H1 (cell line): ENCODE measurements at regions not wholly inside any gene's neighbourhood (a gene's known extent, or its start where the extent isn't known, plus 50 kb on each side); places are given as distances from the start of the nearest gene placed in this dataset.

Experiments
- CTCF ChIA-PET: fragments of 300-600 bp; sonication (Branson Sonifier 250); formaldehyde crosslinking; loops from one replicate; lab custom pipeline; 2021; ENCODE audit not compliant: partially characterized antibody; lab: Charles Lee
- POLR2A ChIA-PET: fragments of 300-600 bp; sonication (Branson Sonifier 250); formaldehyde crosslinking; loops from one replicate; lab custom pipeline; 2021; ENCODE audit warnings: inconsistent platforms; ENCODE audit not compliant: partially characterized antibody; lab: Charles Lee
- DNase-seq, 2 experiments: peaks; one replicate each; pipeline versions ENCODE4 v3.0.0 to v3.0.0-alpha.2; 2010 to 2022; ENCODE audit warnings: low spot score in 2 of 2, low read depth in 1 of 2, mixed read lengths in 1 of 2
- FAIRE-seq: peaks from 2 replicates; lab custom pipeline; 2011; peaks lifted over from hg19 to GRCh38; lab: Jason Lieb, UNC
- H2AFZ ChIP-seq: 2 replicates; pipeline ENCODE4 v1.8.1; 2012; ENCODE audit warnings: low read length, inconsistent platforms
- H2AK5ac ChIP-seq: 2 replicates; pipeline ENCODE4 v1.6.1; 2013; ENCODE audit warnings: low read depth, low read length
- H2BK120ac ChIP-seq: replicated peaks from 2 replicates; pipeline ENCODE3; 2013; ENCODE audit warnings: low read depth, low read length, inconsistent platforms
- H2BK12ac ChIP-seq: 2 replicates; pipeline ENCODE4 v1.6.1; 2013; ENCODE audit warnings: low read depth, low read length
- H2BK15ac ChIP-seq: 2 replicates; pipeline ENCODE4 v1.6.1; 2013; ENCODE audit warnings: low read length
- H2BK20ac ChIP-seq: 2 replicates; pipeline ENCODE4 v1.6.1; 2013; ENCODE audit warnings: low read length
- H2BK5ac ChIP-seq: 2 replicates; pipeline ENCODE4 v1.6.1; 2013; ENCODE audit warnings: low read depth, low read length
- H3K14ac ChIP-seq: 2 replicates; pipeline ENCODE4 v1.6.1; 2013; ENCODE audit warnings: inconsistent platforms; ENCODE audit not compliant: insufficient read length
- H3K18ac ChIP-seq: 2 replicates; pipeline ENCODE4 v1.6.1; 2013; ENCODE audit warnings: low read length; ENCODE audit errors: extremely low read depth
- H3K23ac ChIP-seq: 2 replicates; pipeline ENCODE4 v1.6.1; 2013; ENCODE audit warnings: inconsistent platforms; ENCODE audit not compliant: insufficient read length
- H3K23me2 ChIP-seq: 2 replicates; pipeline ENCODE4 v1.6.1; 2013; ENCODE audit warnings: low read depth, low read length
- H3K27ac ChIP-seq: 2 replicates; pipeline ENCODE4 v1.6.1; 2011; ENCODE audit warnings: low read depth, low read length, inconsistent platforms
- H3K27me3 ChIP-seq, 4 experiments: replicated peaks in 1 of 4; 1 replicate in 1 of 4; 2 replicates in 3 of 4; pipeline versions ENCODE4 v1.6.1 to v1.8.1; 2011 to 2013; ENCODE audit warnings: low read length in 3 of 4, mild to moderate bottlenecking in 3 of 4, inconsistent platforms in 2 of 4, mixed read lengths in 2 of 4, moderate library complexity in 1 of 4; ENCODE audit not compliant: control insufficient read depth in 3 of 4, insufficient read depth in 3 of 4; ENCODE audit errors: extremely low read depth in 1 of 4
- H3K36me3 ChIP-seq, 4 experiments: 2 replicates each; pipeline versions ENCODE4 v1.6.1 to v1.8.1; 2011 to 2013; ENCODE audit warnings: mild to moderate bottlenecking in 4 of 4, low read length in 3 of 4, moderate library complexity in 2 of 4, control low read depth in 1 of 4, inconsistent platforms in 1 of 4; ENCODE audit not compliant: insufficient read depth in 4 of 4, control insufficient read depth in 2 of 4
- H3K4ac ChIP-seq: replicated peaks from 2 replicates; pipeline ENCODE3; 2013; ENCODE audit warnings: low read length, low read depth, mixed read lengths, inconsistent platforms; ENCODE audit not compliant: insufficient read length
- H3K4me1 ChIP-seq, 4 experiments: replicated peaks in 1 of 4; 1 replicate in 1 of 4; 2 replicates in 3 of 4; pipeline versions ENCODE4 v1.6.1 to v1.8.1; 2011 to 2013; ENCODE audit warnings: low read length in 3 of 4, inconsistent platforms in 2 of 4, mixed read lengths in 1 of 4; ENCODE audit not compliant: insufficient read depth in 4 of 4, control insufficient read depth in 3 of 4
- H3K4me2 ChIP-seq, 2 experiments: 2 replicates each; pipeline versions ENCODE4 v1.6.1 to v1.8.1; 2011 to 2013; ENCODE audit warnings: low read depth in 2 of 2, low read length in 2 of 2, control low read depth in 1 of 2, inconsistent platforms in 1 of 2, mild to moderate bottlenecking in 1 of 2; ENCODE audit not compliant: insufficient read depth in 1 of 2
- H3K4me3 ChIP-seq, 4 experiments: fragments of 200-600, 300-600 bp in 1 of 4; sonication (generic), shearing (Covaris generic), sonication (Bioruptor Twin) in 1 of 4; 2 replicates each; pipeline versions ENCODE4 v1.5.1 to v1.8.1; 2011 to 2016; ENCODE audit warnings: low read length in 4 of 4, low read depth in 3 of 4, control low read depth in 2 of 4, inconsistent platforms in 2 of 4, mild to moderate bottlenecking in 2 of 4, mixed read lengths in 1 of 4, moderate library complexity in 1 of 4; ENCODE audit not compliant: insufficient read depth in 2 of 4; ENCODE audit errors: extremely low read depth in 1 of 4
- H3K56ac ChIP-seq: replicated peaks from 2 replicates; pipeline ENCODE3; 2013; ENCODE audit warnings: low read depth, mild to moderate bottlenecking, mixed read lengths, low read length, inconsistent platforms; ENCODE audit not compliant: insufficient read length
- H3K79me1 ChIP-seq: 2 replicates; pipeline ENCODE4 v1.6.1; 2013; ENCODE audit warnings: low read depth, low read length, control low read depth
- H3K79me2 ChIP-seq, 2 experiments: 2 replicates each; pipeline versions ENCODE4 v1.6.1 to v1.8.1; 2012 to 2013; ENCODE audit warnings: low read length in 2 of 2, mild to moderate bottlenecking in 2 of 2, inconsistent platforms in 1 of 2; ENCODE audit not compliant: insufficient read depth in 2 of 2, control insufficient read depth in 1 of 2
- H3K9ac ChIP-seq, 4 experiments: replicated peaks in 1 of 4; 1 replicate in 1 of 4; 2 replicates in 3 of 4; pipeline versions ENCODE4 v1.6.1 to v1.8.1; 2011 to 2013; ENCODE audit warnings: low read depth in 3 of 4, low read length in 3 of 4, control low read depth in 2 of 4, mild to moderate bottlenecking in 2 of 4, moderate library complexity in 2 of 4, inconsistent platforms in 1 of 4; ENCODE audit errors: extremely low read depth in 1 of 4
- H3K9me3 ChIP-seq, 2 experiments: 2 replicates each; pipeline versions ENCODE4 v1.6.1 to v1.8.1; 2012 to 2013; ENCODE audit warnings: mild to moderate bottlenecking in 2 of 2, moderate library complexity in 2 of 2, control low read depth in 1 of 2, inconsistent platforms in 1 of 2, low read depth in 1 of 2, low read length in 1 of 2, mixed read lengths in 1 of 2; ENCODE audit not compliant: insufficient read depth in 2 of 2
- H4K20me1 ChIP-seq, 2 experiments: replicated peaks in 1 of 2; 2 replicates each; pipeline versions ENCODE3 to v1.8.1; 2011 to 2013; ENCODE audit warnings: inconsistent platforms in 2 of 2, low read length in 2 of 2, mild to moderate bottlenecking in 1 of 2; ENCODE audit not compliant: insufficient read depth in 2 of 2, control insufficient read depth in 1 of 2
- H4K5ac ChIP-seq: 2 replicates; pipeline ENCODE4 v1.6.1; 2013; ENCODE audit warnings: low read length, low read depth, mixed read lengths, inconsistent platforms; ENCODE audit not compliant: insufficient read length
- H4K8ac ChIP-seq: 2 replicates; pipeline ENCODE4 v1.8.0; 2013; ENCODE audit warnings: mild to moderate bottlenecking, moderate library complexity, low read length, inconsistent platforms; ENCODE audit not compliant: insufficient read depth; ENCODE audit errors: extremely low read depth
- H4K91ac ChIP-seq: replicated peaks from 2 replicates; pipeline ENCODE3; 2013; ENCODE audit warnings: low read length, mixed read lengths, inconsistent platforms; ENCODE audit not compliant: insufficient read length
- BCL11A ChIP-seq, 2 experiments: IDR thresholded peaks; one replicate each; pipeline ENCODE4 v1.6.1; 2011; ENCODE audit warnings: low read depth in 2 of 2, low read length in 2 of 2, mild to moderate bottlenecking in 2 of 2
- EGR1 ChIP-seq: IDR thresholded peaks from 2 replicates; pipeline ENCODE4 v1.6.1; 2011; ENCODE audit warnings: low read depth, low read length, borderline replicate concordance
- EZH2 ChIP-seq: fragments of 200-600 bp; sonication (generic); IDR thresholded peaks from 2 replicates; pipeline ENCODE4 v1.7.1; 2012; ENCODE audit warnings: low read depth, mild to moderate bottlenecking, moderate library complexity, low read length, inconsistent platforms; ENCODE audit not compliant: severe bottlenecking
- HDAC2 ChIP-seq, 2 experiments: fragments of 300-600 bp in 1 of 2; sonication (generic) in 1 of 2; IDR thresholded peaks; 2 replicates each; pipeline ENCODE4 v1.6.1; 2011 to 2012; ENCODE audit warnings: low read depth in 2 of 2, low read length in 2 of 2, mild to moderate bottlenecking in 2 of 2, moderate library complexity in 2 of 2, borderline replicate concordance in 1 of 2, inconsistent platforms in 1 of 2
- JUN ChIP-seq: IDR thresholded peaks from 2 replicates; pipeline ENCODE4 v1.6.1; 2011; ENCODE audit warnings: low read depth, mild to moderate bottlenecking, improper control_type of control experiment, low read length
- MAX ChIP-seq: IDR thresholded peaks from 2 replicates; pipeline ENCODE4 v1.6.1; 2012; ENCODE audit warnings: inconsistent platforms
- NRF1 ChIP-seq: IDR thresholded peaks from 2 replicates; pipeline ENCODE4 v1.6.1; 2011; ENCODE audit warnings: mild to moderate bottlenecking, low read depth, low read length, improper control_type of control experiment
- POU5F1 ChIP-seq: IDR thresholded peaks from 2 replicates; pipeline ENCODE4 v1.6.1; 2011; ENCODE audit warnings: low read depth, mild to moderate bottlenecking, low read length, moderate library complexity
- RBBP5 ChIP-seq: IDR thresholded peaks from 2 replicates; pipeline ENCODE4 v1.7.1; 2012; ENCODE audit warnings: low read depth, mild to moderate bottlenecking, inconsistent platforms, low read length, moderate library complexity, borderline replicate concordance
- RNF2 ChIP-seq: fragments of 200-900, 300-1000 bp; sonication (generic); IDR thresholded peaks from 2 replicates; pipeline ENCODE4 v1.7.1; 2016; ENCODE audit warnings: borderline replicate concordance, low read depth, mild to moderate bottlenecking, antibody characterized with exemption, low read length; ENCODE audit not compliant: poor library complexity, severe bottlenecking; ENCODE audit errors: missing control alignments
- SIN3A ChIP-seq, 2 experiments: IDR thresholded peaks in 1 of 2; conservative IDR thresholded peaks in 1 of 2; 2 replicates each; pipeline ENCODE4 v1.6.1; 2011 to 2012; ENCODE audit warnings: low read length in 2 of 2, improper control_type of control experiment in 1 of 2, low read depth in 1 of 2, mild to moderate bottlenecking in 1 of 2
- SP2 ChIP-seq: IDR thresholded peaks from 2 replicates; pipeline ENCODE4 v1.6.1; 2012; ENCODE audit warnings: mild to moderate bottlenecking, low read length, inconsistent platforms
- SRF ChIP-seq: IDR thresholded peaks from 2 replicates; pipeline ENCODE4 v1.6.1; 2011; ENCODE audit warnings: mild to moderate bottlenecking, low read depth, low read length, moderate library complexity
- TAF1 ChIP-seq: IDR thresholded peaks from 2 replicates; pipeline ENCODE4 v1.6.1; 2011; ENCODE audit warnings: mild to moderate bottlenecking, low read depth, low read length
- TEAD4 ChIP-seq: IDR thresholded peaks from 2 replicates; pipeline ENCODE4 v1.6.1; 2012; ENCODE audit warnings: low read depth, low read length, inconsistent platforms, mixed read lengths
- WGBS, 2 experiments: shearing (Covaris generic) in 1 of 2; methylation state at CpG; one replicate each; pipeline versions ENCODE4 v1.1.6 to v1.1.7; 2013 to 2015; ENCODE audit warnings: low lambda C conversion rate in 2 of 2, mixed read lengths in 2 of 2, inconsistent platforms in 1 of 2, low coverage in 1 of 2, missing lambda C conversion rate in 1 of 2; ENCODE audit not compliant: insufficient replicate concordance in 2 of 2, insufficient coverage in 1 of 2, insufficient read length in 1 of 2; ENCODE audit errors: extremely low coverage in 1 of 2, missing lambda C conversion rate in 1 of 2; 5-methylcytosine and 5-hydroxymethylcytosine counted together

- Histone ChIP-seq H4K20me1 (no peaks in the 10 kb centered on the region), H3K23me2 (no peaks in the 10 kb centered on the region), H3K4ac (no peak overlapping the region), H2AFZ (no peak overlapping the region), H3K4me2 (no peak overlapping the region), H4K91ac (no peak overlapping the region), H4K5ac (no peak overlapping the region), H2BK15ac (no peak overlapping the region), H4K8ac (no peak overlapping the region), H3K79me1 (no peaks in the 10 kb centered on the region), H3K27ac (no peak overlapping the region), H2BK20ac (no peak overlapping the region), H3K27me3 (no peaks in the 10 kb centered on the region), H3K14ac (no peak overlapping the region), H3K23ac (no peak overlapping the region), H3K4me3 (no peak overlapping the region), H2BK5ac (no peak overlapping the region), H3K9ac (no peak overlapping the region), H3K4me1 (no peaks in the 10 kb centered on the region), H3K36me3 (no peaks in the 10 kb centered on the region), H2BK120ac (no peak overlapping the region), H3K56ac (no peak overlapping the region), H2AK5ac (no peak overlapping the region), H3K18ac (no peak overlapping the region), H3K9me3 (no peaks in the 10 kb centered on the region), H2BK12ac (no peak overlapping the region), H3K79me2 (no peaks in the 10 kb centered on the region)
- CTCF ChIA-PET, result no interaction called here
- 100% methylated on average over 1 of the region's 1 CpG; no CpG with 5 or more reads in 1 of the 2 experiments for WGBS, 2 experiments
- POLR2A ChIA-PET, result no interaction called here
- DNase-seq, result no peak
- no peak for FAIRE-seq
- no peak for TF ChIP-seq JUN
- no peak for TF ChIP-seq HDAC2 (IDR thresholded peaks at IDR 0.05; ENCODE audit: borderline replicate concordance in 1 of 2, low read depth in 2 of 2, low read length in 2 of 2)
- TF ChIP-seq MAX, result no peak
- no peak for TF ChIP-seq POU5F1
- no peak for TF ChIP-seq SIN3A (conservative IDR thresholded peaks at IDR 0.05 in 1 of 2, IDR thresholded peaks at IDR 0.05 in 1 of 2; ENCODE audit: low read depth in 1 of 2, low read length in 2 of 2)
- TF ChIP-seq EZH2, result no peak
- no peak for TF ChIP-seq RNF2
- no peak for TF ChIP-seq SRF
- no peak for TF ChIP-seq NRF1
- TF ChIP-seq EGR1, result no peak
- no peak for TF ChIP-seq BCL11A (IDR thresholded peaks at IDR 0.05; ENCODE audit: low read depth in 2 of 2, low read length in 2 of 2)
- TF ChIP-seq RBBP5, result no peak
- no peak for TF ChIP-seq SP2
- no peak for TF ChIP-seq TAF1
- TF ChIP-seq TEAD4, result no peak
Measured at GRCh38 chr15:53367740-53368139, 391.7 kb downstream of the WDR72 start.
